CD8-positive, alpha-beta memory T cell (primary cell): ENCODE measurements at regions not wholly inside any gene's neighbourhood (a gene's known extent, or its start where the extent isn't known, plus 50 kb on each side); places are given as distances from the start of the nearest gene placed in this dataset.

Source experiments
- CTCF ChIA-PET: fragments of 350-600 bp; sonication (Branson Sonifier 250); formaldehyde crosslinking; loops from one replicate; lab custom pipeline; 2021; ENCODE audit warnings: antibody characterized with exemption; lab: Charles Lee
- POLR2A ChIA-PET: fragments of 350-600 bp; sonication (Branson Sonifier 250); formaldehyde crosslinking; loops from one replicate; lab custom pipeline; 2021; ENCODE audit warnings: antibody characterized with exemption; lab: Charles Lee
- DNase-seq, 5 donors: peaks; one replicate each; pipeline versions ENCODE4 v3.0.0 to v3.0.0-alpha.2; 2020 to 2022; ENCODE audit warnings: mixed read lengths in 1 of 5
- H3K27ac ChIP-seq: one replicate; pipeline ENCODE4 v1.7.0; 2013; ENCODE audit warnings: low read depth, mild to moderate bottlenecking, low read length, moderate library complexity
- H3K27me3 ChIP-seq: 2 replicates; pipeline ENCODE4 v1.7.0; 2013; ENCODE audit warnings: low read length, mild to moderate bottlenecking; ENCODE audit not compliant: insufficient read depth, poor library complexity, severe bottlenecking
- H3K36me3 ChIP-seq: 2 replicates; pipeline ENCODE4 v1.7.0; 2013; ENCODE audit warnings: mild to moderate bottlenecking, low read length, moderate library complexity; ENCODE audit not compliant: insufficient read depth
- H3K4me1 ChIP-seq: 2 replicates; pipeline ENCODE4 v1.7.0; 2013; ENCODE audit warnings: mild to moderate bottlenecking, low read length, moderate library complexity; ENCODE audit not compliant: insufficient read depth
- H3K4me3 ChIP-seq: 2 replicates; pipeline ENCODE4 v1.7.0; 2013; ENCODE audit warnings: mild to moderate bottlenecking, low read length
- H3K9me3 ChIP-seq: 2 replicates; pipeline ENCODE4 v1.7.0; 2013; ENCODE audit warnings: mild to moderate bottlenecking, low read length
- H3K27ac Mint-ChIP-seq, 8 donors: one replicate each; pipeline ENCODE4 v1.8.0; 2020 to 2021; ENCODE audit warnings: mixed read lengths in 8 of 8, mild to moderate bottlenecking in 6 of 8, inconsistent platforms in 3 of 8, moderate library complexity in 3 of 8
- H3K27me3 Mint-ChIP-seq, 2 donors: one replicate each; pipeline ENCODE4 v1.8.0; 2020 to 2021; ENCODE audit warnings: mixed read lengths in 2 of 2, mild to moderate bottlenecking in 1 of 2, moderate library complexity in 1 of 2
- H3K36me3 Mint-ChIP-seq, 3 donors: one replicate each; pipeline ENCODE4 v1.8.0; 2020 to 2021; ENCODE audit warnings: mixed read lengths in 3 of 3, inconsistent platforms in 1 of 3, mild to moderate bottlenecking in 1 of 3
- H3K4me1 Mint-ChIP-seq, 3 donors: one replicate each; pipeline ENCODE4 v1.8.0; 2020 to 2021; ENCODE audit warnings: mixed read lengths in 3 of 3, inconsistent platforms in 1 of 3, mild to moderate bottlenecking in 1 of 3
- H3K4me3 Mint-ChIP-seq, 7 donors: one replicate each; pipeline ENCODE4 v1.8.0; 2020 to 2021; ENCODE audit warnings: mixed read lengths in 7 of 7, mild to moderate bottlenecking in 6 of 7, moderate library complexity in 4 of 7, inconsistent platforms in 2 of 7
- H3K9me3 Mint-ChIP-seq, 5 donors: one replicate each; pipeline ENCODE4 v1.8.0; 2020 to 2022; ENCODE audit warnings: mixed read lengths in 5 of 5, mild to moderate bottlenecking in 3 of 5, moderate library complexity in 2 of 5, inconsistent platforms in 1 of 5

- Histone ChIP-seq H3K27ac (no peak overlapping the region), H3K4me3 (no peak overlapping the region), H3K4me1 (no peaks in the 10 kb centered on the region), H3K27me3 (no peaks in the 10 kb centered on the region), H3K36me3 (no peaks in the 10 kb centered on the region), H3K9me3 (no peaks in the 10 kb centered on the region)
- CTCF ChIA-PET: interaction anchor here (0.5 kb wide), 1 partner anchor 52 kb away, joined by 3 read pairs; no protein-coding TSS in a partner anchor
- no peak for DNase-seq
- Mint-ChIP-seq H3K9me3 (no peaks in the 10 kb centered on the region), H3K4me1 (no peaks in the 10 kb centered on the region), H3K27ac (no peak overlapping the region), H3K27me3 (peaks cover 0 to 4% of the 10 kb centered on the region in 2 donors), H3K4me3 (no peak overlapping the region), H3K36me3 (no peaks in the 10 kb centered on the region)
- POLR2A ChIA-PET: no interaction called here
Observed at GRCh38 chr1:55823541-55824250, 608.5 kb upstream of the USP24 start.

GRCh38 chr1:55822891-55823290, 607.7 kb upstream of the USP24 start:
- no peak overlapping the region for H3K4me3 ChIP-seq
- H3K4me1 ChIP-seq: no peaks in the 10 kb centered on the region
- CTCF ChIA-PET: interaction anchor here (0.5 kb wide), 1 partner anchor 52 kb away, joined by 3 read pairs; no protein-coding TSS in a partner anchor
- Mint-ChIP-seq H3K27me3 (peaks cover 0 to 9% of the 10 kb centered on the region in 2 donors), H3K36me3 (no peaks in the 10 kb centered on the region), H3K9me3 (no peaks in the 10 kb centered on the region), H3K4me1 (no peaks in the 10 kb centered on the region), H3K27ac (no peak overlapping the region), H3K4me3 (no peak overlapping the region)
- H3K27me3 ChIP-seq: no peaks in the 10 kb centered on the region
- POLR2A ChIA-PET: no interaction called here
- H3K9me3 ChIP-seq: no peaks in the 10 kb centered on the region
- DNase-seq: no peak
- no peak overlapping the region for H3K27ac ChIP-seq
- no peaks in the 10 kb centered on the region for H3K36me3 ChIP-seq

- Mint-ChIP-seq H3K4me3 (no peak overlapping the region), H3K27me3 (peaks cover 0 to 6% of the 10 kb centered on the region in 2 donors), H3K9me3 (no peaks in the 10 kb centered on the region), H3K27ac (no peak overlapping the region), H3K36me3 (no peaks in the 10 kb centered on the region), H3K4me1 (no peaks in the 10 kb centered on the region)
- POLR2A ChIA-PET: no interaction called here
- H3K27me3 ChIP-seq: no peaks in the 10 kb centered on the region
- H3K9me3 ChIP-seq: no peaks in the 10 kb centered on the region
- H3K4me1 ChIP-seq: no peaks in the 10 kb centered on the region
- no peak for DNase-seq
- no peaks in the 10 kb centered on the region for H3K36me3 ChIP-seq
- CTCF ChIA-PET: no interaction called here
- no peak overlapping the region for H3K4me3 ChIP-seq
- no peak overlapping the region for H3K27ac ChIP-seq
Observed at GRCh38 chr1:55821234-55821633, 606.1 kb upstream of the USP24 start.

- H3K36me3 Mint-ChIP-seq: no peaks in the 10 kb centered on the region
Observed at GRCh38 chr1:55820501-55820900, 605.3 kb upstream of the USP24 start.

GRCh38 chr1:55819011-55819410, 603.8 kb upstream of the USP24 start:
- Mint-ChIP-seq H3K27me3 (peaks cover 0 to 4% of the 10 kb centered on the region in 2 donors), H3K36me3 (no peaks in the 10 kb centered on the region), H3K27ac (no peak overlapping the region), H3K4me3 (no peak overlapping the region), H3K4me1 (no peaks in the 10 kb centered on the region), H3K9me3 (no peaks in the 10 kb centered on the region)
- H3K36me3 ChIP-seq: no peaks in the 10 kb centered on the region
- ChIA-PET POLR2A (no interaction called here), CTCF (no interaction called here)
- no peaks in the 10 kb centered on the region for H3K9me3 ChIP-seq
- H3K4me1 ChIP-seq: no peaks in the 10 kb centered on the region
- no peak overlapping the region for H3K4me3 ChIP-seq
- no peaks in the 10 kb centered on the region for H3K27me3 ChIP-seq
- no peak for DNase-seq
- no peak overlapping the region for H3K27ac ChIP-seq

More at GRCh38 chr1:55820501-55820900, 605.3 kb upstream of the USP24 start:
- no peak overlapping the region for H3K27ac ChIP-seq
- no peak overlapping the region for H3K4me3 Mint-ChIP-seq
- POLR2A ChIA-PET: no interaction called here
- peaks cover 0 to 4% of the 10 kb centered on the region in 2 donors for H3K27me3 Mint-ChIP-seq
- no peak for DNase-seq
- no peaks in the 10 kb centered on the region for H3K9me3 ChIP-seq
- CTCF ChIA-PET: no interaction called here
- no peak overlapping the region for H3K27ac Mint-ChIP-seq
- H3K4me3 ChIP-seq: no peak overlapping the region
- H3K36me3 ChIP-seq: no peaks in the 10 kb centered on the region
- H3K4me1 ChIP-seq: no peaks in the 10 kb centered on the region
- no peaks in the 10 kb centered on the region for H3K27me3 ChIP-seq
- H3K4me1 Mint-ChIP-seq: no peaks in the 10 kb centered on the region
- H3K9me3 Mint-ChIP-seq: no peaks in the 10 kb centered on the region

DNA sequence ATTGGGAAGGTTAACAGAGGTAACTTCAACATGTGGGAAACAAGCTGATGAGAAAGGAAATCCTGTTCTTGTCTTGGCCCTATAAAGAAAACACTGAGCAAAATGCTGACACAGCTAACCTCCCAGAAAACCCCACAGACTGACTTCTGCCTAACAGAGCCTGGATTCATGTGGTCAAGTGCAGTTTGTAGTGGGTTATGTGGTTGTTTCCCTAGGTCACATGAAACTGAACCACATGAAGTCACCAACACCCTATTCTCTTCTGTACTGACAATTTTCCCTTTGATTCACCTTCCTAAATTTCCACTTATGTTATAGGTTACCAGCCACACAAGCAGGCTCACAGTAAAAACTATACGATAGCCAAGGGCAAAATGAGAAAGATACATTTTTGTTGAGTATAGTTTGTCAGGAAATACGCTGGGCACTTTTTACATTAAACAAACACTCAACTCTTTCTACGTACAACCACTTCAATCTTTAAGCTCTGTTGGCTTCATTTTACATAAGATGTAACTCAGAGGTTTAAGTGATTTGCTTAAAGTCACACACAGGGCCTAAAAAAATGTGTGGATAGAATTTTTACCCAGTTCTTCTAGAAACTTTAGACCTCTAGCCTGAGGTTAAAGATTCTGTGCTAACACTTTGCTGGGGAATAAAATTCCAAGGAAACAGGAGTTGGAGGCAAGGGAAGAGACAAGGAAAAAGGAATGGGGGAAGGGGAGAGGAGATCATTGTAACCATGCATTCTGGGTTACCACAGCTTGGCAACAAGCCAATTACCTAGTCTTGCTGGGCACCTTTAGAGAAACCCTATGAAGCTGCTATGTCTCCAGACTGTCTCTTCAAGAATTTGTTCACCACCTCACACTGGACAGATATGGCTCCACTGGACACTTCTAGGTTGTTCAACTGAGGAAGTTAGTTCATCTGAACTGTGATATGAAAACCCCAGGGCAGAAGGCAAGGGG, 601.6 kb upstream of the USP24 start:
- ChIA-PET POLR2A (no interaction called here), CTCF (no interaction called here)
- Mint-ChIP-seq H3K27me3 (peaks cover 0 to 4% of the 10 kb centered on the region in 2 donors), H3K4me3 (no peak overlapping the region), H3K4me1 (no peaks in the 10 kb centered on the region), H3K36me3 (no peaks in the 10 kb centered on the region), H3K9me3 (no peaks in the 10 kb centered on the region), H3K27ac (no peak overlapping the region)
- no peaks in the 10 kb centered on the region for H3K36me3 ChIP-seq
- no peaks in the 10 kb centered on the region for H3K27me3 ChIP-seq
- H3K4me1 ChIP-seq: no peaks in the 10 kb centered on the region
- no peaks in the 10 kb centered on the region for H3K9me3 ChIP-seq
- H3K4me3 ChIP-seq: no peak overlapping the region
- DNase-seq: no peak
- H3K27ac ChIP-seq: no peak overlapping the region

DNA sequence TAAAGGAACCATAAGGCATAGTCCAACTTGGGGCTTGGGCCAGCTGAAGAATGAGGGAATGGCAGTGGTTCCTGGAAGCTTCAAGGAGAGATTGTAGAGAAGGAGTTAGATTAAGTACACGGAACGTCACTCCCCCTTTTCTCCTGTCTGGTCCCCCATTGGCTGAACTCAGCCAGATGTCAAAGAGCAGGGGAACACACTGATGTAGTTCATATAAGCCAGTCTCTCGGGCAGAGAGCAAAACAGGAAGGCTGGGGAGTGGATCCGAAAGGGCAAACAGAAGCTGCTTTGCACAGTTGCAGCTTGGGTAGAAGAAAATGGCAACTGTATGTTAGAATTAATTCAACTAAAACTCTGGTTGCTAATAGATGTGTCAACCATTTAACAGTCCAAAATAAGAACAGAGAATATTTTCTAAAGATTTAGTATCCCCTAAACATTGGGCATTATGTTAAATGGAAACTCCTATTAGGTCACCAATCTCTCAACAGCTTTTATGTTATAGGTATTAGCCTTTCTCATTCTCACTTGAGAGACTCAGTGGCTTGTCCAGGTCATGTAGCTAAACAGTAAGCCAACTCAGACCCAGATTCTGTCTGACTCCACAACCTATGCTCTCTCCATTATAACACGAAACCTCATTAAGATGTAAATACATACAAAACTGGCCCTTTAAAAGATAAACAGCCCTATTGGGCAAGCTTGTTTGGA, 600.7 kb upstream of the USP24 start:
- Mint-ChIP-seq H3K9me3 (no peaks in the 10 kb centered on the region), H3K27me3 (peaks cover 0 to 4% of the 10 kb centered on the region in 2 donors), H3K4me3 (no peak overlapping the region), H3K27ac (no peak overlapping the region), H3K4me1 (no peaks in the 10 kb centered on the region), H3K36me3 (no peaks in the 10 kb centered on the region)
- CTCF ChIA-PET: no interaction called here
- no peaks in the 10 kb centered on the region for H3K27me3 ChIP-seq
- H3K36me3 ChIP-seq: no peaks in the 10 kb centered on the region
- DNase-seq: no peak
- POLR2A ChIA-PET: no interaction called here
- no peaks in the 10 kb centered on the region for H3K4me1 ChIP-seq
- no peaks in the 10 kb centered on the region for H3K9me3 ChIP-seq
- no peak overlapping the region for H3K4me3 ChIP-seq
- no peak overlapping the region for H3K27ac ChIP-seq

DNA sequence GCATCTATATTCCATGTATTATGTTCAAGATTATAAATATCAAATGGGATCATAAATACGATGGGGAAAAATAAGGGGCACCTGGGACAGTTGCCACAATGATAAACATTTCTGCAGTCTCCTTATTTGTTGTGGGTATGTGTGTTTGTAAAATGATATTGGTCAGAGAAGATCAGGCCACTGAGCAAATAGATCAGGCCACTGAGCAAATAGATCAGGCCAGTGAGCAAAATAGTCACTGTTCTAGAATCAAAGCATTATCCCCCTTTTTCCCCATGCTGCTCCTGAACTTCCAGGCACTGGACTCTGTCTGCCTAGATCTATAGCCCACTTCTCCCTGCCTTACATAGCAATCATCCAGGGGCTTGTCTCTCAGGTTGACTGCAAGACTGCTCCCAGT, 599.8 kb upstream of the USP24 start:
- Mint-ChIP-seq H3K27ac (no peak overlapping the region), H3K4me1 (no peaks in the 10 kb centered on the region), H3K9me3 (no peaks in the 10 kb centered on the region), H3K36me3 (no peaks in the 10 kb centered on the region), H3K4me3 (no peak overlapping the region), H3K27me3 (peaks cover 0 to 4% of the 10 kb centered on the region in 2 donors)
- no peaks in the 10 kb centered on the region for H3K36me3 ChIP-seq
- no peak for DNase-seq
- no peaks in the 10 kb centered on the region for H3K9me3 ChIP-seq
- no peaks in the 10 kb centered on the region for H3K27me3 ChIP-seq
- H3K4me3 ChIP-seq: no peak overlapping the region
- no peaks in the 10 kb centered on the region for H3K4me1 ChIP-seq
- H3K27ac ChIP-seq: no peak overlapping the region
- ChIA-PET CTCF (no interaction called here), POLR2A (no interaction called here)
